A549 (cell line): ENCODE measurements at regions not wholly inside any gene's neighbourhood (a gene's known extent, or its start where the extent isn't known, plus 50 kb on each side); places are given as distances from the start of the nearest gene placed in this dataset.

Experiments
- ATAC-seq, 2 experiments: fragments of 200-7000 bp in 1 of 2; fragments of >200 bp in 1 of 2; cut with Nextera tagmentation in 1 of 2; cut with Tn5 transposase in 1 of 2; 3 replicates each; pipeline versions ENCODE4 v1.8.0 to v1.9.1; 2018 to 2020; ENCODE audit warnings: mild to moderate bottlenecking in 1 of 2, moderate library complexity in 1 of 2
- CTCF ChIA-PET: fragments of 300-600 bp; sonication (Branson Sonifier 250); formaldehyde crosslinking; extraction: SDS; loops from one replicate; lab custom pipeline; 2021; ENCODE audit warnings: antibody characterized with exemption, inconsistent platforms; lab: Yijun Ruan, JAX
- POLR2A ChIA-PET: fragments of 350-600 bp; formaldehyde crosslinking; extraction: SDS; loops from one replicate; lab custom pipeline; 2021; ENCODE audit warnings: antibody characterized with exemption, inconsistent platforms; lab: Yijun Ruan, JAX
- DNase-seq, 2 experiments: peaks; one replicate each; pipeline versions ENCODE4 v3.0.0 to v3.0.0-alpha.2; 2011 to 2016; ENCODE audit warnings: low read depth in 1 of 2, low spot score in 1 of 2
- FAIRE-seq: peaks from 2 replicates; lab custom pipeline; 2011; peaks lifted over from hg19 to GRCh38; lab: Jason Lieb, UNC
- H3K27ac ChIP-seq, 2 experiments: fragments of >200 bp; sonication (Bioruptor Twin); formaldehyde crosslinking; 3 replicates each; pipeline ENCODE4 v1.5.1; 2016 to 2017
- H3K4me1 ChIP-seq: fragments of >200 bp; sonication (Bioruptor Twin); formaldehyde crosslinking; 3 replicates; pipeline ENCODE4 v1.6.1; 2016
- H3K4me2 ChIP-seq: fragments of >200 bp; sonication (Bioruptor Twin); formaldehyde crosslinking; 3 replicates; pipeline ENCODE4 v1.6.1; 2016
- H3K4me3 ChIP-seq: fragments of >200 bp; sonication (Bioruptor Twin); formaldehyde crosslinking; 3 replicates; pipeline ENCODE4 v1.5.1; 2016
- H3K9me3 ChIP-seq: fragments of >200 bp; sonication (Bioruptor Twin); formaldehyde crosslinking; 3 replicates; pipeline ENCODE4 v1.6.1; 2016
- BHLHE40 ChIP-seq: IDR thresholded peaks from 2 replicates; pipeline ENCODE4 v1.6.1; 2012; ENCODE audit warnings: low read depth, low read length, inconsistent platforms
- CBX8 ChIP-seq: fragments of 200-600 bp; sonication (generic); IDR thresholded peaks from 2 replicates; pipeline ENCODE4 v1.6.1; 2016
- CEBPB ChIP-seq, 2 experiments: fragments of >200 bp in 1 of 2; sonication (Bioruptor Twin) in 1 of 2; formaldehyde crosslinking in 1 of 2; IDR thresholded peaks; 2 replicates each; pipeline ENCODE4 v1.6.1; 2012 to 2016
- FOSL2 ChIP-seq, 2 experiments: fragments of 450-650 bp in 1 of 2; fragments of >200 bp in 1 of 2; sonication (Bioruptor Twin) in 1 of 2; formaldehyde crosslinking; IDR thresholded peaks; 2 replicates each; pipeline versions ENCODE4 v1.5.0 to v1.6.1; 2016 to 2020; ENCODE audit warnings: mild to moderate bottlenecking in 1 of 2, moderate library complexity in 1 of 2
- GATA3 ChIP-seq: IDR thresholded peaks from 2 replicates; pipeline ENCODE4 v1.6.1; 2012; ENCODE audit warnings: borderline replicate concordance
- HDAC2 ChIP-seq: fragments of 200-600 bp; sonication (generic); IDR thresholded peaks from 2 replicates; pipeline ENCODE4 v1.6.1; 2016
- HEYL ChIP-seq: fragments of 250-450 bp; sonication (Bioruptor Pico); IDR thresholded peaks from 2 replicates; pipeline ENCODE4 v1.8.0; 2021; ENCODE audit warnings: mild to moderate bottlenecking, moderate library complexity
- HOXA7 ChIP-seq: fragments of 250-450 bp; sonication (Bioruptor Pico); IDR thresholded peaks from 2 replicates; pipeline ENCODE4 v1.5.0; 2020; ENCODE audit warnings: mild to moderate bottlenecking, moderate library complexity
- HOXB13 ChIP-seq: fragments of 250-450 bp; sonication (Bioruptor Pico); IDR thresholded peaks from 2 replicates; pipeline ENCODE4 v1.5.0; 2020; ENCODE audit warnings: low read depth, mild to moderate bottlenecking, moderate library complexity
- JUN ChIP-seq, 2 experiments: fragments of >200 bp; sonication (Bioruptor Twin); formaldehyde crosslinking; IDR thresholded peaks; 2 replicates in 1 of 2; 3 replicates in 1 of 2; pipeline ENCODE4 v1.6.1; 2016 to 2017
- KDM1A ChIP-seq: fragments of 200-600 bp; sonication (generic); IDR thresholded peaks from 2 replicates; pipeline ENCODE4 v1.6.1; 2016; ENCODE audit warnings: low read depth, mild to moderate bottlenecking
- KDM5A ChIP-seq: fragments of 200-600 bp; sonication (generic); IDR thresholded peaks from 2 replicates; pipeline ENCODE4 v1.6.1; 2016; ENCODE audit warnings: antibody characterized with exemption, mild to moderate bottlenecking
- NFE2L2 ChIP-seq: fragments of 150-350 bp; conservative IDR thresholded peaks from 2 replicates; pipeline ENCODE4 v1.6.1; 2014; ENCODE audit warnings: low read length
- NR3C1 ChIP-seq: fragments of >200 bp; sonication (Bioruptor Twin); formaldehyde crosslinking; IDR thresholded peaks from 3 replicates; pipeline ENCODE4 v1.6.1; 2017
- RAD21 ChIP-seq, 2 experiments: fragments of >200 bp in 1 of 2; sonication (Bioruptor Twin) in 1 of 2; formaldehyde crosslinking in 1 of 2; IDR thresholded peaks in 1 of 2; conservative IDR thresholded peaks in 1 of 2; 2 replicates in 1 of 2; 3 replicates in 1 of 2; pipeline ENCODE4 v1.6.1; 2012 to 2018; ENCODE audit warnings: inconsistent platforms in 1 of 2
- RCOR1 ChIP-seq: fragments of 150-350 bp; IDR thresholded peaks from 2 replicates; pipeline ENCODE4 v1.6.1; 2014; ENCODE audit warnings: antibody characterized with exemption, low read length, low read depth
- SMC3 ChIP-seq: fragments of >200 bp; sonication (Bioruptor Twin); formaldehyde crosslinking; IDR thresholded peaks from 3 replicates; pipeline ENCODE4 v1.6.1; 2018; ENCODE audit warnings: inconsistent platforms
- SREBF2 ChIP-seq: fragments of 450-650 bp; IDR thresholded peaks from 2 replicates; pipeline ENCODE4 v1.6.1; 2014; ENCODE audit warnings: mild to moderate bottlenecking, moderate library complexity
- TP53 ChIP-seq: fragments of 250-450 bp; sonication (Bioruptor Pico); IDR thresholded peaks from 2 replicates; pipeline ENCODE4 v1.5.0; 2021; ENCODE audit warnings: mild to moderate bottlenecking, moderate library complexity
- ZC3H11A ChIP-seq: fragments of 450-650 bp; IDR thresholded peaks from 2 replicates; pipeline ENCODE4 v1.6.1; 2014; ENCODE audit warnings: antibody characterized with exemption, mild to moderate bottlenecking
- WGBS: methylation state at CpG from one replicate; pipeline ENCODE4 v1.1.6; 2017; ENCODE audit errors: missing lambda C conversion rate; 5-methylcytosine and 5-hydroxymethylcytosine counted together
- TF ChIP-seq, protein P1 (sequence below): IDR thresholded peaks from 2 replicates; pipeline ENCODE4 v1.6.1; 2012; ENCODE audit warnings: low read depth, borderline replicate concordance
- TF ChIP-seq, protein P2 (sequence below): fragments of >200 bp; sonication (Bioruptor Twin); formaldehyde crosslinking; IDR thresholded peaks from 3 replicates; pipeline ENCODE4 v1.6.1; 2016

DNA sequence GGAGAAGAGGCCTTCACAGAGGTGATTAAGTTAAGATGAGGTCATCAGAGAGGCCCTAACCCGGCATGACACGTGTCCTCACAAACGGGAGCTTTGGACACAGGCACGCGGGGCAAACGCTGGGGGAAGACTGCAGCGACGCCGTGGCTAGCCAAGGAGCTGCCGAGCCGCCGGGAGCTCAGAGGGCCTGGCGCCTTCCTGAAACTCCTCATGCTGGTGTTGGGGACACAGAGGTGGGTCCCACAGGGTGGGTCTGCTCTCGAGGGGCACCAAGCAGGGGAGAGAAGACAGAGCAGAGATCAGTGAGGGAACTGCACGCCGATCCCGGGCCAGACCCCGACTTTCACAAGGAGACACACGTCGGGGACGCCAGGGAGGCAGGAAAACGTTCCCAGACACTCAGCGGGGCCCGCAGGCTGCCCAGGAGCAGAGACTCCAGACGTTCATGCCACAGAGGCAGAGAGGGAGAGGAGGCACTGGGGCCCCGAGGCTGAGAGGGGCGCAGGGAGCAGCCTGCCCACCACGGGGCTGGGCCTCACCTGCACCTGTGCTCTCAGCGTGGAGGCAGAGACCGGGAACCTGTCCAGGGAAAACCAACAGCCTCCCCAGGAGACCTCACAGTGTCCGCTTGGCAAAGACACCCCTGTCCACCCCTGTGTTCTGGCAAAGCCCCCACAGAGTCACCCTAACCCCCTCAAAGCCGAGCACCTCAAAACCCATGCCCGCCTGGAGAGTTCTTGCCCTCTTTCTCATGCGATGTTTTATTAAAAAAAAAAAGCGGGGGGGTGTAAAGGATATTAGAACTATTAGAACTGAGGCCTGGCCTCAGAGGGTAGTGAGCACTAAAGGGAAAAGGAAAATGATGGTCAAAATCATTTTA, 103.8 kb downstream of the PDGFA start (continued):
- TF ChIP-seq RAD21 (conservative IDR thresholded peaks at IDR 0.05 in 1 of 2, IDR thresholded peaks at IDR 0.05 in 1 of 2) (no peak), GATA3 (no peak)

DNA sequence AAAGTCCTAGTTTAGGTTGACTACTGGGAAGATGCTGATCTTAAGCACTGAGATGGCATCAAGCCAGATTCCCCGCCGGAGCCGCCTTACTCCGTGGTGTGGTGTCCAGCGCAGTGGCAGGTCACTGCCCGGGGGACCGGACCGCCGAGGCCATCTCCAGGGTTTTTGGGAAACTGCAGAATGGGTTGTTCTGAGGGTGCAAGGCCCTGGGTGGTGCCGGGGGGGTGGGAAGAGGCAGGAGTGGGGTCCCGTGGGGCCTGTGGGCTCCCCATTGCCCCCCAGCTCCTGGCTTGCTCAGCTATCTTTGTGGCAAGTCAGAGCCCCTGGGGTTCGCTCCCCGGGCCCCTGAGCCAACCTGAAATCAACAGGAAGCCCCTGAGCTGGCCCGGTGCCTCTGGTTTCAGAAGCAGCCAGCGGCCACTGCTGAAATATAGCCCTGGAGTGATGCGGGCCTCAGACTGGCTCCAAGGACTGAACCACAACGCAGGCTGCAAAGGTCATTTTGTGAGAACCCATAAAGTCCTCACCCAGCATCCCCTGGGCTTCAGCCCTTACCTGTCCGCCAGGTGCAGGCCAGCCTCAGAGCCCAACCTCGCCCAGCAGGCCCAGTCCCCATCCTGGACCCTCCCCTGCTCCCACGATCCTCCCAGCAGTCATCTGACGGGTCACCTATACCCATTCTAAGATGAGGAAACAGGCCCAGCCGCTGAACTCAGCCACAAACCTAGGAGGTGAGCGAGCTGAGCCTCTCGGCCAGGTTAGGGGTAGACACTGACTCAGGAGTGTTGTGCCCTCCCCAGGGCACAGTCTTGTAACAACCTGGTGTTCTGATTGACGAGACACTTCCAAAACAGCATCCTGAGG, 102.7 kb downstream of the PDGFA start:
- WGBS, result 71% methylated on average over 22 of the region's 25 CpGs
- TF ChIP-seq HEYL (CRISPR knock-in tag) (no peak), GATA3 (no peak), FOSL2 (IDR thresholded peaks at IDR 0.05) (no peak), FOSL2 (CRISPR knock-in tag; IDR thresholded peaks at IDR 0.05) (no peak), HOXB13 (CRISPR knock-in tag) (no peak), JUN (IDR thresholded peaks at IDR 0.05) (no peak), SREBF2 (no peak), NR3C1 (no peak), NFE2L2 (no peak), KDM1A (no peak), BHLHE40 (no peak), ZC3H11A (no peak)
- CTCF ChIA-PET, result no interaction called here
- Histone ChIP-seq H3K4me1 (no peaks in the 10 kb centered on the region), H3K9me3 (peaks cover 10% of the 10 kb centered on the region; the same call in 1 of the 3 replicates), H3K4me3 (no peak overlapping the region), H3K4me2 (no peak overlapping the region), H3K27ac (no peak overlapping the region)
- ATAC-seq, result no peak
- DNase-seq, result no peak
- FAIRE-seq, result no peak
- POLR2A ChIA-PET, result no interaction called here

DNA sequence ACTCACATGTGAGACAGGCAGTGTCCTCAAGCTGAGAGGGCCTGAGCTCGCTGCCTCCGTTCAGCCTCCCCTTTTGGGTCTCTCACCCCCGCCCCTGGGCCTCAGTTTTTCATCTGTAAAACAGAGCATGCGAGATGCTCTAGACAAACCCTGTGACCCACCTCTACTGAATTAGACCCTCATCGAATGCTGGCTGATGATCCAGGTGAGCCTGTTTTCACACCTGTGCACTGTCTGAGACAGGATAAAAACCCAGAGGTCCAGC, 102.1 kb downstream of the PDGFA start:
- ChIA-PET CTCF (no interaction called here), POLR2A (no interaction called here)
- Histone ChIP-seq H3K4me1 (no peaks in the 10 kb centered on the region), H3K9me3 (peaks cover 10% of the 10 kb centered on the region; the same call in 1 of the 3 replicates), H3K27ac (no peak overlapping the region), H3K4me3 (no peak overlapping the region), H3K4me2 (no peak overlapping the region)
- TF ChIP-seq CBX8, result no peak
- TF ChIP-seq BHLHE40, result no peak
- no peak for TF ChIP-seq SMC3
- no peak for TF ChIP-seq NFE2L2
- no peak for TF ChIP-seq HDAC2
- TF ChIP-seq, protein P1, sequence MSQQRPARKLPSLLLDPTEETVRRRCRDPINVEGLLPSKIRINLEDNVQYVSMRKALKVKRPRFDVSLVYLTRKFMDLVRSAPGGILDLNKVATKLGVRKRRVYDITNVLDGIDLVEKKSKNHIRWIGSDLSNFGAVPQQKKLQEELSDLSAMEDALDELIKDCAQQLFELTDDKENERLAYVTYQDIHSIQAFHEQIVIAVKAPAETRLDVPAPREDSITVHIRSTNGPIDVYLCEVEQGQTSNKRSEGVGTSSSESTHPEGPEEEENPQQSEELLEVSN, result no peak
- TF ChIP-seq, protein P2, sequence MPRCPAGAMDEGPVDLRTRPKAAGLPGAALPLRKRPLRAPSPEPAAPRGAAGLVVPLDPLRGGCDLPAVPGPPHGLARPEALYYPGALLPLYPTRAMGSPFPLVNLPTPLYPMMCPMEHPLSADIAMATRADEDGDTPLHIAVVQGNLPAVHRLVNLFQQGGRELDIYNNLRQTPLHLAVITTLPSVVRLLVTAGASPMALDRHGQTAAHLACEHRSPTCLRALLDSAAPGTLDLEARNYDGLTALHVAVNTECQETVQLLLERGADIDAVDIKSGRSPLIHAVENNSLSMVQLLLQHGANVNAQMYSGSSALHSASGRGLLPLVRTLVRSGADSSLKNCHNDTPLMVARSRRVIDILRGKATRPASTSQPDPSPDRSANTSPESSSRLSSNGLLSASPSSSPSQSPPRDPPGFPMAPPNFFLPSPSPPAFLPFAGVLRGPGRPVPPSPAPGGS, result no peak
- no peak for TF ChIP-seq KDM5A
- TF ChIP-seq TP53, result no peak
- no peak for TF ChIP-seq HOXA7 (CRISPR knock-in tag)
- TF ChIP-seq CEBPB (IDR thresholded peaks at IDR 0.05), result no peak
- TF ChIP-seq NR3C1, result no peak
- no peak for TF ChIP-seq RCOR1
- DNase-seq (no peak), FAIRE-seq (no peak), ATAC-seq (no peak)
- 72% methylated on average over 5 of the region's 5 CpGs for WGBS
